Erythroblast (primary cell): ENCODE measurements at regions not wholly inside any gene's neighbourhood (a gene's known extent, or its start where the extent isn't known, plus 50 kb on each side); places are given as distances from the start of the nearest gene placed in this dataset.
"Not testable (repeated sequence)": the region's sequence is repeated elsewhere in the genome, so short reads cannot be mapped to it uniquely, and the experiment has no call there.

Source experiments
- GATA1 ChIP-seq: IDR thresholded peaks from 2 replicates; pipeline ENCODE4 v1.6.1; 2011; ENCODE audit warnings: low read depth, mild to moderate bottlenecking, control low read depth, low read length, moderate library complexity
- POLR2A ChIP-seq: IDR thresholded peaks from 2 replicates; pipeline ENCODE4 v1.6.1; 2011; ENCODE audit warnings: mild to moderate bottlenecking, low read length

GRCh38 chr4:85033838-85034237, 67.3 kb upstream of the WDFY3 start:
- TF ChIP-seq POLR2A, GATA1: not testable (repeated sequence)
